Memory B cell (primary cell): ENCODE measurements at regions not wholly inside any gene's neighbourhood (a gene's known extent, or its start where the extent isn't known, plus 50 kb on each side); places are given as distances from the start of the nearest gene placed in this dataset.

ENCODE experiments used
- ATAC-seq: fragments of 150-1000 bp; cut with Tn5 transposase; 2 replicates; pipeline ENCODE4 v1.10.0; 2021; ENCODE audit warnings: low read depth, mild to moderate bottlenecking, moderate library complexity
- DNase-seq, 2 donors: peaks; one replicate each; pipeline ENCODE4 v3.0.0; 2022; ENCODE audit warnings: low spot score in 2 of 2
- H3K27ac Mint-ChIP-seq: one replicate; pipeline ENCODE4 v1.8.0; 2022; ENCODE audit warnings: mild to moderate bottlenecking, moderate library complexity, mixed read lengths
- H3K27me3 Mint-ChIP-seq: one replicate; pipeline ENCODE4 v1.8.0; 2022; ENCODE audit warnings: mixed read lengths
- H3K36me3 Mint-ChIP-seq: one replicate; pipeline ENCODE4 v1.8.0; 2022; ENCODE audit warnings: mild to moderate bottlenecking, mixed read lengths
- H3K4me1 Mint-ChIP-seq: one replicate; pipeline ENCODE4 v1.8.0; 2022; ENCODE audit warnings: mixed read lengths
- H3K4me3 Mint-ChIP-seq: one replicate; pipeline ENCODE4 v1.8.0; 2022; ENCODE audit warnings: mild to moderate bottlenecking, moderate library complexity, mixed read lengths
- H3K9me3 Mint-ChIP-seq: one replicate; pipeline ENCODE4 v1.8.0; 2022; ENCODE audit warnings: mixed read lengths

GRCh38 chr10:78357141-78358063 lies 323.7 kb downstream of the RPS24 start:
- ATAC-seq (no peak), DNase-seq (no peak)
- Mint-ChIP-seq H3K36me3 (no peaks in the 10 kb centered on the region), H3K4me1 (no peaks in the 10 kb centered on the region), H3K27ac (no peak overlapping the region), H3K27me3 (peaks cover 13% of the 10 kb centered on the region), H3K4me3 (no peak overlapping the region), H3K9me3 (no peaks in the 10 kb centered on the region)

DNA sequence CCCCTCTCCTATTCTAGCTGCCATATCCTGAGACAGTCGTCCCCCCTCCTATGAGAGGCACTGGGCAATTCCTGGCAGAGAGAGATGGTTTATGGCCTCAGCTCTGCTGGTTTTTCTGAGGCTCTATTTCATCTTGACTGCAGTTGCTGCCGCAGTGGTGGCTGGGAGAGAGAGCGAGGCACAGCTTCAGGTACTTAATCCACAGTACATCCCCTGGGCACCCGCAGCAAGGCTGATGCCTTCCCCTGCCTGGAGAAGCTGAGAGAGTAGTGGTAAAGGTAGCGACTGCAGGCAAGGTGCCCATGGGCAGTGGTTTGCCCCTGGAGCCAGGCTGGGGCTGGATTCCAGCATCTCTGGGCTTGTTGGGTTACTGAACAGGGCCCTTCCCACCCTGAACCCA lies 324.7 kb downstream of the RPS24 start:
- Mint-ChIP-seq H3K4me3 (no peak overlapping the region), H3K27ac (no peak overlapping the region), H3K9me3 (no peaks in the 10 kb centered on the region), H3K27me3 (peaks cover 11% of the 10 kb centered on the region), H3K4me1 (no peaks in the 10 kb centered on the region), H3K36me3 (no peaks in the 10 kb centered on the region)
- ATAC-seq (no peak), DNase-seq (no peak)

DNA sequence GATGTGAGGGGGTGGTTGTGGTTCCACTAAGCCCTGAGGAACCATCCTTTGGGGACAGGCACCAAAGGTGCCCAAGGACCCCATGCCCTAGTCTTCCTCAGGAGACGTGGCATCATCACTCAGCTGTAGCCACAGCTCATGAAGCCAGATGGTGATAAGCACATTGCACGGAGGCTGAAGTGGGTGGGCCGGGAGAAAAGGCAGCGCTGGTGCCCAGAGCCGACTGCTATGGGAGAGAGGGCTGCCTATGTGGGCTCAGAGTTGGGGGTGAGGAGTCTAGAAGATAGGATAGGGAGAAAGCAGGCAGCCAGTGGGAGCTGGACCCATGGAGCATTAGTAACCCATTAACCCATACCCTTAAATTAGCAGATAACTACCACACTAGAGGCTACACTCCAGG lies 325.3 kb downstream of the RPS24 start:
- Mint-ChIP-seq H3K27me3 (peaks cover 10% of the 10 kb centered on the region), H3K4me3 (no peak overlapping the region), H3K4me1 (no peaks in the 10 kb centered on the region), H3K36me3 (no peaks in the 10 kb centered on the region), H3K27ac (no peak overlapping the region), H3K9me3 (no peaks in the 10 kb centered on the region)
- DNase-seq (no peak), ATAC-seq (no peak)

DNA sequence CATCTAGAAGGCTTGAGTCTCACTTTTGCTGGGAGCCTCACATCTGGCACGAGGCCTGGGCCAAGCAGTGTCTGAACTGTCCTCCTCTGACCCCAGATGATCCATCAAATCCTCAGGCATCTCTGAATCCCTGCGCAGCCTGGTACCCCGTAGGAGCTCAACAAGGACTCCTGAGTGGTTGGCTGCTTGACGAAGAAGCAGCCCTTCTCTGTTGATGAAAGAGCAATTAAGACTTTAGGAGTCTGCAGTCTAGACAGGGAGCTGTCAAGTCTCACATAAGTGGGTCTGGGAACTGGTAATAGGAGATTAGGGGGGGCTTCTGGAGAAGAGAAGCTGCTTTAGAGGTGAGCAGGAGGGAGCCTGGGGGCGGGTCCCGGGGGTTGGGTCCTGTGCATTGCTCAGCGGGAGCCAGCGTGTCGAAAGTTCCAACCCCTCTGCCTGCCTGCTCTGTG lies 326.0 kb downstream of the RPS24 start:
- Mint-ChIP-seq H3K9me3 (no peaks in the 10 kb centered on the region), H3K4me3 (no peak overlapping the region), H3K27me3 (peaks cover 10% of the 10 kb centered on the region), H3K36me3 (no peaks in the 10 kb centered on the region), H3K4me1 (no peaks in the 10 kb centered on the region), H3K27ac (no peak overlapping the region)
- ATAC-seq, result no peak
- no peak for DNase-seq

- Mint-ChIP-seq H3K4me3 (no peak overlapping the region), H3K4me1 (no peaks in the 10 kb centered on the region), H3K27me3 (peaks cover 10% of the 10 kb centered on the region), H3K27ac (no peak overlapping the region), H3K36me3 (no peaks in the 10 kb centered on the region), H3K9me3 (no peaks in the 10 kb centered on the region)
- ATAC-seq (no peak), DNase-seq (no peak)
Measured at GRCh38 chr10:78360284-78360683, 326.6 kb downstream of the RPS24 start.

DNA sequence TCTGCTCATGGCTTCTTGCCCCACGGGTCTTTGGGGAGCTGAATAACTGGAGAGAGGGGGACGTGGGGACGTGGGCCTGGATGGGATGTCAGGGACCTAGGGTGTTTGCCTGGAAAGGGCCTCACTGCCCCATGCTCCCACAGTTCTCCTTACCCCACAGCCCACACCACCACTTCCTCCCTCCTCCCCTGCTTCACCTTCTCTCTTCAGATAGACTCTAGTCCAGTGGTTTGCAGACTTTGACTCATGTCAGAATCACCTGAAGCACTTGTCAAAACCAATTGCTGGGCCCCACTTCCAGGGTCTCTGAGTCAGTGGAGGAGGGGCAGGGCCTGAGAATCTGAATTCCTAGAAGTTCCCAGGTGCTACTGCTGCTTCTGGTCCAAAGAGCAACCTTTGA lies 327.4 kb downstream of the RPS24 start:
- no peak overlapping the region for H3K27ac Mint-ChIP-seq
- H3K9me3 Mint-ChIP-seq, result no peaks in the 10 kb centered on the region
- no peak for DNase-seq
- H3K4me1 Mint-ChIP-seq, result no peaks in the 10 kb centered on the region
- no peak for ATAC-seq
- H3K4me3 Mint-ChIP-seq, result no peak overlapping the region
- H3K36me3 Mint-ChIP-seq, result no peaks in the 10 kb centered on the region
- H3K27me3 Mint-ChIP-seq, result peaks cover 10% of the 10 kb centered on the region

DNA sequence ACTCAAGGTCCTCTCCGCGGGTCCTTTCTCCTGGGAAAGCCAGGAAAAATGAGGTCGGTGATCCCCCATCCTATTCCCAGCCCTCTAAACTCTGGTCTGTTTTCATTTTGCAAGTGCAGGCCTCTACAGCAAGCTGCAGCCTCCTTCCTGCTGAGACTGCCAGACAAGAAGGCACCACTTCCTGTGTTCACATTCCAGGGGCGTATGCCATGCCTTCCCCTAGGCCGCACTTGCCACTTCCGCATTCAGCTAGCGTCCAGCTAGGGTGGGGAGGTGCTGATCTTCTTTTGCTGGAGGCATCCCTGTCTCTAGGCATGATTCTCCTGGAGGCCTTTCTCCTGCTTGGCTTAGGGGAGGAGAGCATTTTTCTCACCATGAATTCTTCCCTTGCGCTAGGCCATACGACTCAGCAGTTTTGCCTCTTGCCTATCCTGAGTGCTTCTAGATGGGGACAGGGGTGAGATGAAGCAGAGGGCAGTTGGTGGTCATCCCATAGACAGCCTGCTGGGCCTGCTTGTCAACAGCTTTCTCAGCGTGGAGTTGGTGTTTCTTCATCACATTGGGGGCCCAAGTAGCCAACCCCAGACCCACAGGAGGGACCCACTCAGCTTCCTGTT lies 328.9 kb downstream of the RPS24 start:
- no peaks in the 10 kb centered on the region for H3K36me3 Mint-ChIP-seq
- H3K9me3 Mint-ChIP-seq, result no peaks in the 10 kb centered on the region
- H3K27me3 Mint-ChIP-seq, result peaks cover 10% of the 10 kb centered on the region
- ATAC-seq (no peak), DNase-seq (no peak)
- no peaks in the 10 kb centered on the region for H3K4me1 Mint-ChIP-seq
- H3K27ac Mint-ChIP-seq, result no peak overlapping the region
- no peak overlapping the region for H3K4me3 Mint-ChIP-seq

DNA sequence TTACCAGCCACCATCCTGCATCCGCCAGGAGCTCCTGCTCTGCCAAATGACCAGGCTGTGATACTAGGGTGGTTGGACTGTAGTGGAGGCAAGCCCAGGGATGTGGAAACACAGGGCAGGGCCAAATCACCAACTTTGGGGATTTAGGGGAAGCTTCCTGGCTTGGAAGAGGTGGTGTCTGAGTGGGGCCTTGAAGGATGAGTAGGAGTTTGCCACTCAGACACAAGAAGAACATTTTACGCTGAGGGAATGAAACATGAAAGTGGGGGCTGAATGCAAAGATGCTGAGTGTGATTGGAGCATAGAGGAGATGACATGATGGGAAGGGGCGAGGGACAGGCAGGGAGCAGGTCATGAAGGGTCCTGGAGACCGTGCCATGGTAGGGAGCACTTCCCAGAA lies 329.5 kb downstream of the RPS24 start:
- H3K4me3 Mint-ChIP-seq, result no peak overlapping the region
- no peaks in the 10 kb centered on the region for H3K36me3 Mint-ChIP-seq
- peaks cover 10% of the 10 kb centered on the region for H3K27me3 Mint-ChIP-seq
- H3K27ac Mint-ChIP-seq, result no peak overlapping the region
- no peaks in the 10 kb centered on the region for H3K9me3 Mint-ChIP-seq
- no peaks in the 10 kb centered on the region for H3K4me1 Mint-ChIP-seq
- DNase-seq (no peak), ATAC-seq (no peak)

DNA sequence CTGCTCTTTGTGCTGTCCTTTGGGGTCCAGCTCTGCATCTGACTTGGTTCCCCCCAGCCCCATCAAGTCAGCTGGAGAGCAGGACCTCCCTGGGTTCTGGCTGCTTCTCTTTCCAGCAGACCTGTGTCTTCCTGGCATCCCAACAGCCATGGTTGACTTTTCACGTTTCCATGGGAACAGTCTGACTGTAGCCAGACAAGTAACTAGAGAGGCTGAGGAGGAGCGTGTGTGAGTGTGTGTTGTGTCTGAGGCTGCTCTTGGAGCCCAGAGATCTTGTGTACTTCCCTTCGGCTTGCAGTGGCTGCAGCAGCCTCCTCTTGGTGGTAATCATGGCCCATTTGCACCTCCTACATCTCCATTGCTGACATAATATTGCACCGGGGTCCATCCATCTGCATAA lies 332.0 kb downstream of the RPS24 start:
- no peak for DNase-seq
- Mint-ChIP-seq H3K4me3 (no peak overlapping the region), H3K9me3 (no peaks in the 10 kb centered on the region), H3K36me3 (no peaks in the 10 kb centered on the region), H3K27ac (no peak overlapping the region), H3K27me3 (peaks cover 11% of the 10 kb centered on the region), H3K4me1 (no peaks in the 10 kb centered on the region)
- no peak for ATAC-seq

GRCh38 chr10:78366663-78367411 lies 333.2 kb downstream of the RPS24 start:
- H3K27ac Mint-ChIP-seq, result no peak overlapping the region
- peaks cover 8% of the 10 kb centered on the region for H3K27me3 Mint-ChIP-seq
- H3K4me1 Mint-ChIP-seq, result no peaks in the 10 kb centered on the region
- H3K36me3 Mint-ChIP-seq, result no peaks in the 10 kb centered on the region
- no peak overlapping the region for H3K4me3 Mint-ChIP-seq
- no peaks in the 10 kb centered on the region for H3K9me3 Mint-ChIP-seq
- DNase-seq (no peak), ATAC-seq (no peak)

- no peak overlapping the region for H3K4me3 Mint-ChIP-seq
- no peak for DNase-seq
- no peak for ATAC-seq
- H3K36me3 Mint-ChIP-seq, result no peaks in the 10 kb centered on the region
- H3K27ac Mint-ChIP-seq, result no peak overlapping the region
- peaks cover 4% of the 10 kb centered on the region for H3K27me3 Mint-ChIP-seq
- H3K4me1 Mint-ChIP-seq, result no peaks in the 10 kb centered on the region
- no peaks in the 10 kb centered on the region for H3K9me3 Mint-ChIP-seq
Measured at GRCh38 chr10:78367751-78368150, 334.1 kb downstream of the RPS24 start.

DNA sequence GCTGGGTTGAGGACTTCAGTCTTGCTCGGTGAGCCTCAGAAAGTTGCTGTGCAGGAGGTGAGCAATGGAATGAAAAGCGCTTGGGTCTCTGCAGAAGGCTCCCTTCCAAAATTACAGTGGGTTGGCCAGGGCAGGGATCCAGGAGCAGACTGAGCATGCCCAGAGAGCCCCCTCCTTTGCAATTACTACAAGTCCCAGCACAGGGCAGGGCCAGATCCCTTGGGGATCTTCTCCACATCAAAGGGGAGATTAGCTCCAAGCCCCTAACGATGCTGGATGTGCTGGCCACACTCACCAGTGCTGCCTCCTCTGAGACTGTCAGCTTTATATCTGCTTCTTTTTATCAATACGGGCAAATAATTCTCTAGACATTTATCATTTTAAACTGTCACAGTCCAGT lies 337.5 kb downstream of the RPS24 start:
- Mint-ChIP-seq H3K4me3 (no peak overlapping the region), H3K27ac (no peak overlapping the region), H3K36me3 (no peaks in the 10 kb centered on the region), H3K27me3 (peaks cover 2% of the 10 kb centered on the region), H3K9me3 (no peaks in the 10 kb centered on the region), H3K4me1 (no peaks in the 10 kb centered on the region)
- DNase-seq (no peak), ATAC-seq (no peak)

GRCh38 chr10:78372806-78373205 lies 339.1 kb downstream of the RPS24 start:
- Mint-ChIP-seq H3K36me3 (no peaks in the 10 kb centered on the region), H3K9me3 (no peaks in the 10 kb centered on the region), H3K4me1 (no peaks in the 10 kb centered on the region), H3K4me3 (no peak overlapping the region), H3K27me3 (peaks cover 2% of the 10 kb centered on the region), H3K27ac (no peak overlapping the region)
- no peak for DNase-seq
- no peak for ATAC-seq

DNA sequence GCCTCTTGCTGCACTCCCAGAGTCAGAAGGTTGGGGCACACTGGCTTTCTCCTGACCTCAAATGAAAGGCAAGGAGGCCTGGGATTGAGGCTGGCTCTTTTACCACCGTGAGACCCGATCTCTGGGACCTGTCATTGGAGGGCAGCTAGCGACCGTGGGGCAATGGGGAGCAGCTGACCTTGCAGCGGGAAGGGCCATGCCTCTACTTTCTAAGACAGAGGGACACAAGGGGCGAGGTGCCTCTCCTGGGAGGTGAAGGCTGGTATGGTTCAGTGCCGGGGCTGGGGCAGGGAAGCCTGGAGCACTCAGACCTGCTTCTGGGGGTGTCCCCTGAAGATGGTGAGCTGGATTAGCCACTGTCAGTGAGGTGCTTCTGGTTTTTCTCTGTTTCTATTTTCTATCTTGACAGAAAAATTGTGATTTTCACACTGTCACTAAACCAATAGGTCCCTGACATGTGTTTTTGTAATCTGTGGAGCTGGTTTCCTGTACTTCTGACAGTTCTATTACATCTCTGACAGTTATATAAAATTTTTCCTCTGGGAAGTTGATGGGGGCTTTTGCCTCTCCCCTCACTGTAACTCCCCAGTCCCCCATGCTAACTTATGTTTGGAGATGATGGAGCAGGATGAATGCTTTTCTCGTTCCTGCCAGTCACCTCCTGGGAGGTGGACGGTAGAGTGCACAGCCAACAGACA lies 340.8 kb downstream of the RPS24 start:
- Mint-ChIP-seq H3K36me3 (no peaks in the 10 kb centered on the region), H3K27me3 (peaks cover 2% of the 10 kb centered on the region), H3K9me3 (no peaks in the 10 kb centered on the region), H3K4me3 (no peak overlapping the region), H3K27ac (no peak overlapping the region), H3K4me1 (no peaks in the 10 kb centered on the region)
- DNase-seq (no peak), ATAC-seq (no peak)
